ENCODE measurements at regions not wholly inside any gene's neighbourhood (a gene's known extent, or its start where the extent isn't known, plus 50 kb on each side); places are given as distances from the start of the nearest gene placed in this dataset.

GRCh38 chr4:15254236-15254880 is 173.5 kb upstream of the C1QTNF7 start:
- no peak overlapping the region for H3K4me3 Mint-ChIP-seq
- DNase-seq: no peak
- no peak for TF ChIP-seq CTCF (IDR thresholded peaks at IDR 0.05)
- peaks cover 11% of the 10 kb centered on the region for H3K27me3 Mint-ChIP-seq (ENCODE audit: insufficient read depth)
- H3K27ac Mint-ChIP-seq: no peak overlapping the region
- H3K4me1 Mint-ChIP-seq (ENCODE audit: low read depth): no peaks in the 10 kb centered on the region
- no peaks in the 10 kb centered on the region for H3K9me3 Mint-ChIP-seq
- H3K36me3 Mint-ChIP-seq (ENCODE audit: low read depth): no peaks in the 10 kb centered on the region

- no peak overlapping the region for H3K4me3 Mint-ChIP-seq
- no peaks in the 10 kb centered on the region for H3K36me3 Mint-ChIP-seq (ENCODE audit: low read depth)
- no peak for DNase-seq
- no peak for TF ChIP-seq CTCF (IDR thresholded peaks at IDR 0.05)
- H3K4me1 Mint-ChIP-seq (ENCODE audit: low read depth): no peaks in the 10 kb centered on the region
- H3K27me3 Mint-ChIP-seq (ENCODE audit: insufficient read depth): peaks cover 15% of the 10 kb centered on the region
- H3K9me3 Mint-ChIP-seq: no peaks in the 10 kb centered on the region
- no peak overlapping the region for H3K27ac Mint-ChIP-seq
These were observed 172.3 kb upstream of the C1QTNF7 start for GRCh38 chr4:15255537-15255936.

GRCh38 chr4:15260758-15261157 is 167.1 kb upstream of the C1QTNF7 start:
- DNase-seq: no peak
- Mint-ChIP-seq H3K4me3 (no peak overlapping the region), H3K27me3 (ENCODE audit: insufficient read depth) (peaks cover 9% of the 10 kb centered on the region), H3K4me1 (ENCODE audit: low read depth) (no peaks in the 10 kb centered on the region), H3K27ac (no peak overlapping the region), H3K36me3 (ENCODE audit: low read depth) (no peaks in the 10 kb centered on the region), H3K9me3 (no peaks in the 10 kb centered on the region)
- no peak for TF ChIP-seq CTCF (IDR thresholded peaks at IDR 0.05)

- no peak overlapping the region for H3K27ac Mint-ChIP-seq
- no peak for TF ChIP-seq CTCF (IDR thresholded peaks at IDR 0.05)
- no peaks in the 10 kb centered on the region for H3K4me1 Mint-ChIP-seq (ENCODE audit: low read depth)
- H3K36me3 Mint-ChIP-seq (ENCODE audit: low read depth): no peaks in the 10 kb centered on the region
- peaks cover 6% of the 10 kb centered on the region; the same call in 1 of the 2 replicates for H3K27me3 Mint-ChIP-seq (ENCODE audit: insufficient read depth)
- no peaks in the 10 kb centered on the region for H3K9me3 Mint-ChIP-seq
- DNase-seq: no peak
- no peak overlapping the region for H3K4me3 Mint-ChIP-seq
These were observed 165.4 kb upstream of the C1QTNF7 start for GRCh38 chr4:15262396-15262795.

GRCh38 chr4:15270201-15270600 is 157.6 kb upstream of the C1QTNF7 start:
- Mint-ChIP-seq H3K4me3 (no peak overlapping the region), H3K4me1 (ENCODE audit: low read depth) (no peaks in the 10 kb centered on the region), H3K9me3 (peaks cover 18% of the 10 kb centered on the region), H3K27me3 (ENCODE audit: insufficient read depth) (no peaks in the 10 kb centered on the region; the same call in 1 of the 2 replicates), H3K36me3 (ENCODE audit: low read depth) (no peaks in the 10 kb centered on the region), H3K27ac (no peak overlapping the region)
- no peak for DNase-seq
- no peak for TF ChIP-seq CTCF (IDR thresholded peaks at IDR 0.05)

All from HFFc6 (cell line).